Panc1 (cell line): ENCODE measurements at regions not wholly inside any gene's neighbourhood (a gene's known extent, or its start where the extent isn't known, plus 50 kb on each side); places are given as distances from the start of the nearest gene placed in this dataset.

ENCODE experiments used
- ATAC-seq: fragments of 200-7000 bp; cut with Tn5 transposase; 2 replicates; pipeline ENCODE4 v1.9.1; 2020; ENCODE audit warnings: mild to moderate bottlenecking, moderate library complexity
- BruUV-seq: library from RNA; stranded (reverse); fragments of 400-500 nt; replicated peaks from 2 replicates; lab custom pipeline; 2021; lab: Mats Ljungman, UMichigan
- CTCF ChIA-PET: fragments of 300-600 bp; sonication (Branson Sonifier 250); formaldehyde crosslinking; loops from one replicate; lab custom pipeline; 2022; ENCODE audit warnings: antibody characterized with exemption; lab: Charles Lee
- POLR2A ChIA-PET: fragments of 300-600 bp; sonication (Branson Sonifier 250); formaldehyde crosslinking; loops from one replicate; lab custom pipeline; 2022; ENCODE audit warnings: antibody characterized with exemption; lab: Charles Lee
- DNase-seq: peaks from one replicate; pipeline ENCODE4 v3.0.0-alpha.2; 2010; ENCODE audit warnings: low read depth, low spot score
- H3K27ac ChIP-seq: 2 replicates; pipeline ENCODE4 v1.5.1; 2011; ENCODE audit warnings: mild to moderate bottlenecking, low read length, inconsistent platforms
- H3K27me3 ChIP-seq: fragments of 200-500 bp; sonication (Bioruptor generic); 2 replicates; pipeline ENCODE4 v1.6.0; 2014; ENCODE audit warnings: low read length, inconsistent platforms; ENCODE audit not compliant: control insufficient read depth, insufficient read depth
- H3K36me3 ChIP-seq: fragments of 200-500 bp; sonication (Bioruptor generic); 2 replicates; pipeline ENCODE4 v1.5.1; 2014; ENCODE audit warnings: inconsistent platforms, mild to moderate bottlenecking, low read length, moderate library complexity; ENCODE audit not compliant: control insufficient read depth, insufficient read depth
- H3K4me1 ChIP-seq: 2 replicates; pipeline ENCODE4 v1.5.1; 2011; ENCODE audit warnings: inconsistent platforms, mild to moderate bottlenecking, low read length, moderate library complexity; ENCODE audit not compliant: control insufficient read depth, insufficient read depth
- H3K4me3 ChIP-seq, 2 experiments: 2 replicates each; pipeline ENCODE4 v1.5.1; 2011 to 2012; ENCODE audit warnings: low read depth in 2 of 2, low read length in 2 of 2, mild to moderate bottlenecking in 2 of 2, inconsistent platforms in 1 of 2, moderate library complexity in 1 of 2
- H3K9me3 ChIP-seq: fragments of 200-500 bp; sonication (Bioruptor generic); 2 replicates; pipeline ENCODE4 v1.5.1; 2014; ENCODE audit warnings: low read depth, mild to moderate bottlenecking, inconsistent platforms, low read length, moderate library complexity; ENCODE audit not compliant: control insufficient read depth, insufficient read depth
- POLR2AphosphoS5 ChIP-seq: IDR thresholded peaks from 2 replicates; pipeline ENCODE4 v1.6.1; 2012; ENCODE audit warnings: mild to moderate bottlenecking, low read depth, low read length, moderate library complexity
- SIN3A ChIP-seq: IDR thresholded peaks from 2 replicates; pipeline ENCODE4 v1.6.1; 2012; ENCODE audit warnings: low read depth, mild to moderate bottlenecking, low read length, moderate library complexity, borderline replicate concordance; ENCODE audit not compliant: insufficient read depth
- TCF7L2 ChIP-seq: IDR thresholded peaks from 2 replicates; pipeline ENCODE4 v1.6.1; 2011; ENCODE audit warnings: mild to moderate bottlenecking, low read depth, low read length, inconsistent platforms
- in situ Hi-C: cut with HindIII; loops from 2 replicates; pipeline ENCODE4 v1.10.0; 2016; ENCODE audit warnings: low sequenced_read_pairs, low pct_unique_long_range_greater_than_20kb
- intact Hi-C: fragments of 100-400 bp; cut with micrococcal nuclease; formaldehyde crosslinking; loops from one replicate; pipeline ENCODE4 v1.10.0; 2022; ENCODE audit not compliant: unreplicated experiment
- TF ChIP-seq, protein P1 (sequence below): fragments of 450-650 bp; IDR thresholded peaks from 2 replicates; pipeline ENCODE4 v1.5.1; 2017; ENCODE audit warnings: mild to moderate bottlenecking
- TF ChIP-seq, protein P2 (sequence below), 2 experiments: IDR thresholded peaks; 2 replicates each; pipeline ENCODE4 v1.6.1; 2011 to 2012; ENCODE audit warnings: low read depth in 2 of 2, control low read depth in 1 of 2, low read length in 1 of 2, mild to moderate bottlenecking in 1 of 2, moderate library complexity in 1 of 2; ENCODE audit not compliant: insufficient read depth in 1 of 2

DNA sequence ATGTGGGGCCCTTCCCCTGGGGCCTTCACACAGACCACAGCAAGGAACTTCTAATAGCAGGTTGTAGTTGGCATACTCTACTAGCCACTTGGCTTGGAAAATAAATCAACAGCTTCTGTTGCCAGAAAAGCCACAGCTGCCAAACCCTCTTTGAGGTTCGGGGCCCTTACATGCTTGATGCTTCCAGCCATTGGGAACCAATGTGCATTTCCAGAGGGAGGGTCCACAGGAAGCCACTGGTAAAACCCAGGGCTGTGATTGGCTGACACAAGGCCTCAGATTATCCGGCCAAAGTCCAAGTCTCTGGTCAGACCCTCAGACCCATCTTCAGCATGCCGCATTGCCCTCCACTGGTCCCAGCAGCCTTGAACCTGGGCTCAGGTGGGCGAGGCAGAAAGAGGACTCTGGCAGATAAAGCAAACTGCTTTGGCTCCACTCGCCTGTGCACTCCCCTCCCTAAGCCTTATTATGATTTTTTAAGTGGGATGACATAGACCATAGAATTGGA is 214.4 kb downstream of the BCL11B start:
- Histone ChIP-seq H3K9me3 (no peaks in the 10 kb centered on the region), H3K4me3 (no peak overlapping the region), H3K27ac (no peak overlapping the region), H3K27me3 (no peaks in the 10 kb centered on the region), H3K4me1 (no peaks in the 10 kb centered on the region), H3K36me3 (no peaks in the 10 kb centered on the region)
- TF ChIP-seq, protein P1, sequence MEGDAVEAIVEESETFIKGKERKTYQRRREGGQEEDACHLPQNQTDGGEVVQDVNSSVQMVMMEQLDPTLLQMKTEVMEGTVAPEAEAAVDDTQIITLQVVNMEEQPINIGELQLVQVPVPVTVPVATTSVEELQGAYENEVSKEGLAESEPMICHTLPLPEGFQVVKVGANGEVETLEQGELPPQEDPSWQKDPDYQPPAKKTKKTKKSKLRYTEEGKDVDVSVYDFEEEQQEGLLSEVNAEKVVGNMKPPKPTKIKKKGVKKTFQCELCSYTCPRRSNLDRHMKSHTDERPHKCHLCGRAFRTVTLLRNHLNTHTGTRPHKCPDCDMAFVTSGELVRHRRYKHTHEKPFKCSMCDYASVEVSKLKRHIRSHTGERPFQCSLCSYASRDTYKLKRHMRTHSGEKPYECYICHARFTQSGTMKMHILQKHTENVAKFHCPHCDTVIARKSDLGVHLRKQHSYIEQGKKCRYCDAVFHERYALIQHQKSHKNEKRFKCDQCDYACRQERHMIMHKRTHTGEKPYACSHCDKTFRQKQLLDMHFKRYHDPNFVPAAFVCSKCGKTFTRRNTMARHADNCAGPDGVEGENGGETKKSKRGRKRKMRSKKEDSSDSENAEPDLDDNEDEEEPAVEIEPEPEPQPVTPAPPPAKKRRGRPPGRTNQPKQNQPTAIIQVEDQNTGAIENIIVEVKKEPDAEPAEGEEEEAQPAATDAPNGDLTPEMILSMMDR: no peak
- TF ChIP-seq TCF7L2: no peak
- no peak for TF ChIP-seq POLR2AphosphoS5
- TF ChIP-seq, protein P2, sequence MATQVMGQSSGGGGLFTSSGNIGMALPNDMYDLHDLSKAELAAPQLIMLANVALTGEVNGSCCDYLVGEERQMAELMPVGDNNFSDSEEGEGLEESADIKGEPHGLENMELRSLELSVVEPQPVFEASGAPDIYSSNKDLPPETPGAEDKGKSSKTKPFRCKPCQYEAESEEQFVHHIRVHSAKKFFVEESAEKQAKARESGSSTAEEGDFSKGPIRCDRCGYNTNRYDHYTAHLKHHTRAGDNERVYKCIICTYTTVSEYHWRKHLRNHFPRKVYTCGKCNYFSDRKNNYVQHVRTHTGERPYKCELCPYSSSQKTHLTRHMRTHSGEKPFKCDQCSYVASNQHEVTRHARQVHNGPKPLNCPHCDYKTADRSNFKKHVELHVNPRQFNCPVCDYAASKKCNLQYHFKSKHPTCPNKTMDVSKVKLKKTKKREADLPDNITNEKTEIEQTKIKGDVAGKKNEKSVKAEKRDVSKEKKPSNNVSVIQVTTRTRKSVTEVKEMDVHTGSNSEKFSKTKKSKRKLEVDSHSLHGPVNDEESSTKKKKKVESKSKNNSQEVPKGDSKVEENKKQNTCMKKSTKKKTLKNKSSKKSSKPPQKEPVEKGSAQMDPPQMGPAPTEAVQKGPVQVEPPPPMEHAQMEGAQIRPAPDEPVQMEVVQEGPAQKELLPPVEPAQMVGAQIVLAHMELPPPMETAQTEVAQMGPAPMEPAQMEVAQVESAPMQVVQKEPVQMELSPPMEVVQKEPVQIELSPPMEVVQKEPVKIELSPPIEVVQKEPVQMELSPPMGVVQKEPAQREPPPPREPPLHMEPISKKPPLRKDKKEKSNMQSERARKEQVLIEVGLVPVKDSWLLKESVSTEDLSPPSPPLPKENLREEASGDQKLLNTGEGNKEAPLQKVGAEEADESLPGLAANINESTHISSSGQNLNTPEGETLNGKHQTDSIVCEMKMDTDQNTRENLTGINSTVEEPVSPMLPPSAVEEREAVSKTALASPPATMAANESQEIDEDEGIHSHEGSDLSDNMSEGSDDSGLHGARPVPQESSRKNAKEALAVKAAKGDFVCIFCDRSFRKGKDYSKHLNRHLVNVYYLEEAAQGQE (IDR thresholded peaks at IDR 0.05; ENCODE audit: insufficient read depth in 1 of 2, low read depth in 2 of 2, low read length in 1 of 2): no peak
- no peak for TF ChIP-seq SIN3A
- ChIA-PET CTCF (no interaction called here), POLR2A (no interaction called here)
- ATAC-seq (no peak), DNase-seq (no peak)
- no TSS peak for BruUV-seq
- in situ Hi-C loops: no loop called here
- intact Hi-C loops: no loop called here

DNA sequence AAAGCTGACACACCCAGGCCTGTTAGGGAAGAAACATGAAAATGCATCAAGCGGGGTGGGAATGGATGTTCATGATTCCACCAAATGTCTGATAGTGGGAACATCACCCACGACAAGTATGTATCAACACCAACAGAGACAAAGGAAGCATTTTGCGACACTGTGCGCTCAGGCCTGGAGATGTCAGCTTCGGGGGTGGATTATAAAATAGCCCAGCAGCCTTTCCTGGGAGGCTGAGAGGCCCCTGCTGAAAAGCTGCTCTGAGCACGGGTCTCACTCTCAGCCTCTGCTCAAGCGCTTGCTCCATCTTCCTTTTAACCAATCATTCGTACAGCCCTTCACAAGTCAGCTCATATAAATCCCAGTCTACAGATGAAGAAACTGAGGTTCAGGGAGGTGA is 213.5 kb downstream of the BCL11B start:
- H3K9me3 ChIP-seq: no peaks in the 10 kb centered on the region
- H3K4me1 ChIP-seq: no peaks in the 10 kb centered on the region
- intact Hi-C loops (no loop called here), in situ Hi-C loops (no loop called here)
- ATAC-seq (no peak), DNase-seq (no peak)
- no TSS peak for BruUV-seq
- ChIA-PET POLR2A (no interaction called here), CTCF (no interaction called here)
- no peaks in the 10 kb centered on the region for H3K27me3 ChIP-seq
- no peaks in the 10 kb centered on the region for H3K36me3 ChIP-seq
- H3K27ac ChIP-seq: no peak overlapping the region
- no peak overlapping the region for H3K4me3 ChIP-seq
- TF ChIP-seq, protein P1: no peak
- TF ChIP-seq, protein P2 (IDR thresholded peaks at IDR 0.05; ENCODE audit: insufficient read depth in 1 of 2, low read depth in 2 of 2, low read length in 1 of 2): no peak
- TF ChIP-seq TCF7L2: no peak
- no peak for TF ChIP-seq SIN3A
- TF ChIP-seq POLR2AphosphoS5: no peak
